ENCODE measurements at regions not wholly inside any gene's neighbourhood (a gene's known extent, or its start where the extent isn't known, plus 50 kb on each side); places are given as distances from the start of the nearest gene placed in this dataset.

GRCh38 chr2:145329971-145330370, 810.1 kb upstream of the ZEB2 start:
- intact Hi-C loops (cut with DNase I; ENCODE audit: low total_unique reads) = no loop called here
- TF ChIP-seq CTCF (IDR thresholded peaks at IDR 0.05) (no peak), POLR2AphosphoS5 (IDR thresholded peaks at IDR 0.05) (no peak), POLR2A (IDR thresholded peaks at IDR 0.05) (no peak)
- no peaks in the 10 kb centered on the region for H3K36me3 ChIP-seq
- no peak overlapping the region for H3K27ac ChIP-seq
- no peaks in the 10 kb centered on the region for H3K4me1 ChIP-seq
- no peak for DNase-seq (ENCODE audit: low spot score in 2 of 2)
- H3K9me3 ChIP-seq = no peaks in the 10 kb centered on the region
- no peaks in the 10 kb centered on the region for H3K27me3 ChIP-seq
- H3K4me3 ChIP-seq = no peak overlapping the region

- no peak for TF ChIP-seq CTCF (IDR thresholded peaks at IDR 0.05)
- TF ChIP-seq POLR2A (IDR thresholded peaks at IDR 0.05) = no peak
- no peak for TF ChIP-seq POLR2AphosphoS5 (IDR thresholded peaks at IDR 0.05)
- H3K4me3 ChIP-seq = no peak overlapping the region
- DNase-seq (ENCODE audit: low spot score in 2 of 2) = no peak
- H3K4me1 ChIP-seq = no peaks in the 10 kb centered on the region
- H3K27me3 ChIP-seq = no peaks in the 10 kb centered on the region
- no peaks in the 10 kb centered on the region for H3K9me3 ChIP-seq
- intact Hi-C loops (cut with DNase I; ENCODE audit: low total_unique reads) = no loop called here
- no peak overlapping the region for H3K27ac ChIP-seq
- no peaks in the 10 kb centered on the region for H3K36me3 ChIP-seq
Measured at GRCh38 chr2:145325485-145325884, 805.6 kb upstream of the ZEB2 start.

- TF ChIP-seq POLR2AphosphoS5 (IDR thresholded peaks at IDR 0.05) = no peak
- TF ChIP-seq POLR2A (IDR thresholded peaks at IDR 0.05) = no peak
- TF ChIP-seq CTCF (IDR thresholded peaks at IDR 0.05) = no peak
- Histone ChIP-seq H3K4me1 (no peaks in the 10 kb centered on the region), H3K27ac (no peak overlapping the region), H3K4me3 (no peak overlapping the region), H3K36me3 (no peaks in the 10 kb centered on the region), H3K27me3 (no peaks in the 10 kb centered on the region), H3K9me3 (no peaks in the 10 kb centered on the region)
- intact Hi-C loops (cut with DNase I; ENCODE audit: low total_unique reads) = no loop called here
- DNase-seq (ENCODE audit: low spot score in 2 of 2) = no peak
Measured at GRCh38 chr2:145324748-145325147, 804.8 kb upstream of the ZEB2 start.

GRCh38 chr2:145323512-145323911, 803.6 kb upstream of the ZEB2 start:
- no peaks in the 10 kb centered on the region for H3K4me1 ChIP-seq
- intact Hi-C loops (cut with DNase I; ENCODE audit: low total_unique reads) = no loop called here
- no peaks in the 10 kb centered on the region for H3K36me3 ChIP-seq
- DNase-seq (ENCODE audit: low spot score in 2 of 2) = no peak
- no peak overlapping the region for H3K27ac ChIP-seq
- no peaks in the 10 kb centered on the region for H3K9me3 ChIP-seq
- H3K27me3 ChIP-seq = no peaks in the 10 kb centered on the region
- TF ChIP-seq POLR2AphosphoS5 (IDR thresholded peaks at IDR 0.05) = no peak
- no peak for TF ChIP-seq POLR2A (IDR thresholded peaks at IDR 0.05)
- TF ChIP-seq CTCF (IDR thresholded peaks at IDR 0.05) = no peak
- H3K4me3 ChIP-seq = no peak overlapping the region

GRCh38 chr2:145321344-145321743, 801.4 kb upstream of the ZEB2 start:
- H3K27me3 ChIP-seq = no peaks in the 10 kb centered on the region
- no peaks in the 10 kb centered on the region for H3K4me1 ChIP-seq
- DNase-seq (ENCODE audit: low spot score in 2 of 2) = no peak
- H3K4me3 ChIP-seq = no peak overlapping the region
- H3K9me3 ChIP-seq = no peaks in the 10 kb centered on the region
- TF ChIP-seq CTCF (IDR thresholded peaks at IDR 0.05) = no peak
- no peak for TF ChIP-seq POLR2AphosphoS5 (IDR thresholded peaks at IDR 0.05)
- intact Hi-C loops (cut with DNase I; ENCODE audit: low total_unique reads) = no loop called here
- no peaks in the 10 kb centered on the region for H3K36me3 ChIP-seq
- no peak overlapping the region for H3K27ac ChIP-seq
